ENCODE measurements at regions not wholly inside any gene's neighbourhood (a gene's known extent, or its start where the extent isn't known, plus 50 kb on each side); places are given as distances from the start of the nearest gene placed in this dataset.
A peak's percentile ranks its signal among the peaks of the same experiment; 100 is the strongest.
"Not testable (repeated sequence)": the region's sequence is repeated elsewhere in the genome, so short reads cannot be mapped to it uniquely, and the experiment has no call there.

DNA sequence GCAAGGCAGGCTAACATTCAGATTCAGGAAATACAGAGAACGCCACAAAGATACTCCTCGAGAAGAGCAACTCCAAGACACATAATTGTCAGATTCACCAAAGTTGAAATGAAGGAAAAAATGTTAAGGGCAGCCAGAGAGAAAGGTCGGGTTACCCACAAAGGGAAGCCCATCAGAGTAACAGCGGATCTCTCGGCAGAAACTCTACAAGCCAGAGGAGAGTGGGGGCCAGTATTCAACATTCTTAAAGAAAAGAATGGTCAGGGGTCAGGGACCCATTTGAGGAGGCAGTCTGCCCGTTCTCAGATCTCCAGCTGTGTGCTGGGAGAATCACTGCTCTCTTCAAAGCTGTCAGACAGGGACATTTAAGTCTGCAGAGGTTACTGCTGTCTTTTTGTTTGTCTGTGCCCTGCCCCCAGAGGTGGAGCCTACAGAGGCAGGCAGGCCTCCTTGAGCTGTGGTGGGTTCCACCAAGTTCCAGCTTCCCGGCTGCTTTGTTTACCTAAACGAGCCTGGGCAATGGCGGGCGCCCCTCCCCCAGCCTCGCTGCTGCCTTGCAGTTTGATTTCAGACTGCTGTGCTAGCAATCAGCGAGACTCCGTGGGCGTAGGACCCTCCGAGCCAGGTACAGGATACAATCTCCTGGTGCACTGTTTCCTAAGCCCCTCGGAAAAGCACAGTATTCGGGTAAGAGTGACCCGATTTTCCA is 526.5 kb upstream of the PPP2R3A start:
- intact Hi-C loops (cut with micrococcal nuclease); H3K9me1 ChIP-seq (ENCODE audit: control insufficient read depth, insufficient read depth, low read length); H3K27ac ChIP-seq (ENCODE audit: extremely low read depth, low read depth, low read length); H3K9me3 ChIP-seq (replicated peaks; ENCODE audit: control insufficient read depth, insufficient read depth, low read depth, low read length); CTCF ChIA-PET (ENCODE audit: low intra/inter-chr PET ratio); in situ Hi-C loops (cut with MboI); H4K20me1 ChIP-seq (replicated peaks; ENCODE audit: control insufficient read depth, insufficient read depth, low read length); H3K9ac ChIP-seq (ENCODE audit: insufficient read depth in 1 of 2, low read depth in 2 of 2, low read length in 2 of 2); H3K79me2 ChIP-seq (ENCODE audit: control insufficient read depth, insufficient read depth, low read length); FAIRE-seq; BruUV-seq (replicated peaks); POLR2A ChIA-PET; H3K4me1 ChIP-seq (replicated peaks in 1 of 2; ENCODE audit: control insufficient read depth in 2 of 2, insufficient read depth in 2 of 2, low read length in 2 of 2); H2AFZ ChIP-seq (ENCODE audit: low read depth, low read length); H3K36me3 ChIP-seq (ENCODE audit: control insufficient read depth, insufficient read depth, low read length); ATAC-seq; H3K27me3 ChIP-seq (ENCODE audit: control insufficient read depth in 2 of 2, insufficient read depth in 2 of 2, low read length in 2 of 2); DNase-seq (ENCODE audit: extremely low read depth in 1 of 4, low spot score in 3 of 4): not testable (repeated sequence)
- peak overlapping the region; percentile 19; the same call in 1 of the 2 replicates for H3K4me3 ChIP-seq
- peak overlapping the region; percentile 18; the same call in 1 of the 2 replicates for H3K4me2 ChIP-seq (ENCODE audit: insufficient read depth, low read length)
- WGBS (ENCODE audit: insufficient coverage, low coverage, missing lambda C conversion rate), result 0% methylated on average over 3 of the region's 18 CpGs
- peak in 1 of 2 experiments; percentile 24; a peak in 1 of 4 replicates for TF ChIP-seq FOXA3 (CRISPR knock-in tag; conservative IDR thresholded peaks at IDR 0.05 in 1 of 2, IDR thresholded peaks at IDR 0.05 in 1 of 2)

DNA sequence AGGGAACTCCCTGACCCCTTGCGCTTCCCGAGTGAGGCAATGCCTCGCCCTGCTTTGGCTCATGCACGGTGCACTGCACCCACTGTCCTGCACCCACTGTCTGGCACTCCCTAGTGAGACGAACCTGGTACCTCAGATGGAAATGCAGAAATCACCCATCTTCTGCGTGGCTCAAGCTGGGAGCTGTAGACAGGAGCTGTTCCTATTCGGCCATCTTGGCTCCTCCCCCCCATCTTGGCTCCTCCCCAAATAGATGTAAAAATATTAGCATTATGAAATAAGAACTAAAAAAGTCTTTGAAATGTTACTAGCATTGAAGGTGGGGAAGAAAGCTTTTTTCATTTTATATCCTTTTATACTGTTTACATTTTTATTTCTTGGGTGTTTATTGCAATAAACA is 525.9 kb upstream of the PPP2R3A start:
- Histone ChIP-seq H3K4me3 (peak overlapping the region; percentile 19; the same call in 1 of the 2 replicates), H3K4me2 (ENCODE audit: insufficient read depth, low read length) (peak overlapping the region; percentile 18; the same call in 1 of the 2 replicates)
- POLR2A ChIA-PET; H4K20me1 ChIP-seq (replicated peaks; ENCODE audit: control insufficient read depth, insufficient read depth, low read length); H3K4me1 ChIP-seq (replicated peaks in 1 of 2; ENCODE audit: control insufficient read depth in 2 of 2, insufficient read depth in 2 of 2, low read length in 2 of 2); in situ Hi-C loops (cut with MboI); CTCF ChIA-PET (ENCODE audit: low intra/inter-chr PET ratio); H3K79me2 ChIP-seq (ENCODE audit: control insufficient read depth, insufficient read depth, low read length); H3K27me3 ChIP-seq (ENCODE audit: control insufficient read depth in 2 of 2, insufficient read depth in 2 of 2, low read length in 2 of 2); BruUV-seq (replicated peaks); ATAC-seq; FAIRE-seq; H3K9me3 ChIP-seq (replicated peaks; ENCODE audit: control insufficient read depth, insufficient read depth, low read depth, low read length); H3K9me1 ChIP-seq (ENCODE audit: control insufficient read depth, insufficient read depth, low read length); H2AFZ ChIP-seq (ENCODE audit: low read depth, low read length); DNase-seq (ENCODE audit: extremely low read depth in 1 of 4, low spot score in 3 of 4); H3K9ac ChIP-seq (ENCODE audit: insufficient read depth in 1 of 2, low read depth in 2 of 2, low read length in 2 of 2); intact Hi-C loops (cut with micrococcal nuclease); H3K36me3 ChIP-seq (ENCODE audit: control insufficient read depth, insufficient read depth, low read length); H3K27ac ChIP-seq (ENCODE audit: extremely low read depth, low read depth, low read length): not testable (repeated sequence)
- WGBS (ENCODE audit: insufficient coverage, low coverage, missing lambda C conversion rate), result 7% methylated on average over 3 of the region's 7 CpGs

Data from K562 (cell line).